HCT116 (cell line): ENCODE measurements at regions not wholly inside any gene's neighbourhood (a gene's known extent, or its start where the extent isn't known, plus 50 kb on each side); places are given as distances from the start of the nearest gene placed in this dataset.

Source experiments
- ATAC-seq: fragments of 200-7000 bp; cut with Tn5 transposase; 2 replicates; pipeline ENCODE4 v1.9.1; 2020; ENCODE audit warnings: mild to moderate bottlenecking, moderate library complexity
- BruUV-seq: library from RNA; stranded (reverse); fragments of 400-500 nt; replicated peaks from 2 replicates; lab custom pipeline; 2021; lab: Mats Ljungman, UMichigan
- CTCF ChIA-PET: fragments of 300-600 bp; sonication (Branson Sonifier 250); formaldehyde crosslinking; loops from one replicate; lab custom pipeline; 2021; ENCODE audit warnings: antibody characterized with exemption; lab: Charles Lee
- POLR2A ChIA-PET: fragments of 300-600, 350-600 bp; sonication (Branson Sonifier 250); formaldehyde crosslinking; loops from one replicate; lab custom pipeline; 2021; ENCODE audit warnings: antibody characterized with exemption; lab: Charles Lee
- RAD21 ChIA-PET, 2 experiments: fragments of 300-600 bp; sonication (Branson Sonifier 250); formaldehyde crosslinking; loops; one replicate each; lab custom pipeline; 2023; ENCODE audit warnings: low total read pairs in 2 of 2; ENCODE audit not compliant: uncharacterized antibody in 2 of 2, unreplicated experiment in 2 of 2, low non-redundant PET in 1 of 2; lab: Charles Lee
- DNase-seq: peaks from one replicate; pipeline ENCODE4 v3.0.0-alpha.2; 2010; ENCODE audit warnings: low read depth, low spot score
- H2AFZ ChIP-seq: fragments of 200-600 bp; shearing (Covaris generic), sonication (generic); 2 replicates; pipeline ENCODE4 v1.6.1; 2017; ENCODE audit warnings: low read depth, mixed run types, mixed read lengths, antibody characterized with exemption, low read length; ENCODE audit not compliant: poor library complexity, severe bottlenecking
- H3K27ac ChIP-seq: 2 replicates; pipeline ENCODE4 v1.5.1; 2012; ENCODE audit warnings: low read depth, low read length
- H3K27me3 ChIP-seq: fragments of 200-600 bp; sonication (generic); 2 replicates; pipeline ENCODE4 v1.6.1; 2016; ENCODE audit warnings: mixed run types, low read length, mixed read lengths; ENCODE audit not compliant: insufficient read depth
- H3K36me3 ChIP-seq, 2 experiments: fragments of 200-500 bp in 1 of 2; fragments of 200-600 bp in 1 of 2; sonication (Bioruptor generic) in 1 of 2; sonication (generic) in 1 of 2; 2 replicates each; pipeline versions ENCODE4 v1.5.1 to v1.6.1; 2014 to 2016; ENCODE audit warnings: low read length in 2 of 2, inconsistent platforms in 1 of 2, mixed read lengths in 1 of 2, mixed run types in 1 of 2; ENCODE audit not compliant: insufficient read depth in 2 of 2, control insufficient read depth in 1 of 2
- H3K4me1 ChIP-seq, 2 experiments: fragments of 200-600 bp in 1 of 2; sonication (generic) in 1 of 2; 2 replicates each; pipeline versions ENCODE4 v1.5.1 to v1.6.1; 2012 to 2017; ENCODE audit warnings: low read length in 2 of 2, inconsistent platforms in 1 of 2, mild to moderate bottlenecking in 1 of 2, mixed read lengths in 1 of 2, mixed run types in 1 of 2, moderate library complexity in 1 of 2; ENCODE audit not compliant: insufficient read depth in 2 of 2, control insufficient read depth in 1 of 2
- H3K4me2 ChIP-seq: fragments of 200-600 bp; sonication (generic); 2 replicates; pipeline ENCODE4 v1.6.1; 2017; ENCODE audit warnings: mixed run types, low read length, mixed read lengths
- H3K4me3 ChIP-seq, 2 experiments: fragments of 200-600 bp in 1 of 2; sonication (generic) in 1 of 2; replicated peaks in 1 of 2; 2 replicates each; pipeline ENCODE4 v1.5.1; 2011 to 2016; ENCODE audit warnings: low read length in 2 of 2, control low read depth in 1 of 2, low read depth in 1 of 2, mild to moderate bottlenecking in 1 of 2, mixed read lengths in 1 of 2, mixed run types in 1 of 2
- H3K79me2 ChIP-seq: fragments of 200-600 bp; sonication (generic); 2 replicates; pipeline ENCODE4 v1.6.1; 2017; ENCODE audit warnings: mild to moderate bottlenecking, mixed run types, low read length, moderate library complexity, mixed read lengths; ENCODE audit not compliant: insufficient read depth
- H3K9ac ChIP-seq: fragments of 200-600 bp; sonication (generic); 2 replicates; pipeline ENCODE4 v1.6.1; 2016; ENCODE audit warnings: low read length, mixed read lengths
- H3K9me2 ChIP-seq: fragments of 200-600 bp; sonication (generic), shearing (Covaris generic); 2 replicates; pipeline ENCODE4 v1.6.1; 2017; ENCODE audit warnings: mixed run types, mild to moderate bottlenecking, moderate library complexity; ENCODE audit not compliant: insufficient read depth
- H3K9me3 ChIP-seq, 2 experiments: fragments of 200-500 bp in 1 of 2; fragments of 200-600 bp in 1 of 2; sonication (Bioruptor generic) in 1 of 2; sonication (generic) in 1 of 2; 2 replicates each; pipeline ENCODE4 v1.6.1; 2014 to 2017; ENCODE audit warnings: low read length in 2 of 2, mixed read lengths in 2 of 2, inconsistent platforms in 1 of 2, low read depth in 1 of 2, mild to moderate bottlenecking in 1 of 2, mixed run types in 1 of 2, moderate library complexity in 1 of 2; ENCODE audit not compliant: control insufficient read depth in 1 of 2, insufficient read depth in 1 of 2
- H4K20me1 ChIP-seq: fragments of 200-600 bp; sonication (generic), shearing (Covaris generic); 2 replicates; pipeline ENCODE4 v1.6.1; 2017; ENCODE audit warnings: mixed run types, mild to moderate bottlenecking, moderate library complexity; ENCODE audit not compliant: insufficient read depth
- CTCF ChIP-seq, 3 experiments: fragments of 200-600 bp in 1 of 3; sonication (generic) in 1 of 3; IDR thresholded peaks in 2 of 3; conservative IDR thresholded peaks in 1 of 3; 2 replicates each; pipeline ENCODE4 v1.5.1; 2012 to 2017; ENCODE audit warnings: low read depth in 2 of 3, low read length in 2 of 3, antibody characterized with exemption in 1 of 3, borderline replicate concordance in 1 of 3, control low read depth in 1 of 3, mild to moderate bottlenecking in 1 of 3, mixed read lengths in 1 of 3, mixed run types in 1 of 3, moderate library complexity in 1 of 3; ENCODE audit not compliant: insufficient read depth in 1 of 3
- ELF1 ChIP-seq: IDR thresholded peaks from 2 replicates; pipeline ENCODE4 v1.6.1; 2012; ENCODE audit warnings: low read depth, borderline replicate concordance
- EZH2phosphoT487 ChIP-seq: fragments of 200-600 bp; IDR thresholded peaks from 2 replicates; pipeline ENCODE4 v1.6.1; 2018; ENCODE audit warnings: antibody characterized with exemption, borderline replicate concordance
- FOSL1 ChIP-seq: IDR thresholded peaks from 2 replicates; pipeline ENCODE4 v1.6.1; 2012; ENCODE audit warnings: low read depth
- POLR2A ChIP-seq: IDR thresholded peaks from 2 replicates; pipeline ENCODE4 v1.7.0; 2011; ENCODE audit warnings: borderline replicate concordance; ENCODE audit not compliant: insufficient read depth, insufficient read length; ENCODE audit errors: extremely low read depth
- RAD21 ChIP-seq: IDR thresholded peaks from 2 replicates; pipeline ENCODE4 v1.6.1; 2012; ENCODE audit warnings: low read depth, mild to moderate bottlenecking
- SP1 ChIP-seq: IDR thresholded peaks from 2 replicates; pipeline ENCODE4 v1.6.1; 2012; ENCODE audit warnings: low read depth
- ZFX ChIP-seq: fragments of 450-650 bp; IDR thresholded peaks from 2 replicates; pipeline ENCODE4 v1.6.1; 2017
- ZNF274 ChIP-seq: fragments of 200-500 bp; sonication (Bioruptor generic); IDR thresholded peaks from 2 replicates; pipeline ENCODE4 v1.6.1; 2014; ENCODE audit warnings: mild to moderate bottlenecking, low read depth, low read length, inconsistent platforms
- intact Hi-C: fragments of 100-400 bp; cut with micrococcal nuclease; formaldehyde crosslinking; loops from 2 replicates; pipeline ENCODE4 v1.10.0; 2022

GRCh38 chr10:111338805-111339204, 262.0 kb downstream of the ADRA2A start:
- DNase-seq: no peak
- no peak overlapping the region for H3K9ac ChIP-seq
- POLR2A ChIA-PET: no interaction called here
- H3K9me3 ChIP-seq: no peaks in the 10 kb centered on the region
- H3K4me1 ChIP-seq: no peaks in the 10 kb centered on the region
- no peaks in the 10 kb centered on the region for H3K9me2 ChIP-seq
- H3K27ac ChIP-seq: no peak overlapping the region
- no peaks in the 10 kb centered on the region for H3K79me2 ChIP-seq
- H2AFZ ChIP-seq: no peak overlapping the region
- RAD21 ChIA-PET: no interaction called here
- no TSS peak for BruUV-seq
- CTCF ChIA-PET: no interaction called here
- no peaks in the 10 kb centered on the region for H4K20me1 ChIP-seq
- TF ChIP-seq CTCF (IDR thresholded peaks at IDR 0.05 in 2 of 3, conservative IDR thresholded peaks at IDR 0.05 in 1 of 3; ENCODE audit: borderline replicate concordance in 1 of 3, insufficient read depth in 1 of 3, low read depth in 2 of 3, low read length in 2 of 3) (no peak), FOSL1 (no peak), SP1 (no peak), ZFX (no peak), EZH2phosphoT487 (no peak), POLR2A (no peak), ZNF274 (no peak)
- no peak overlapping the region for H3K4me3 ChIP-seq
- no peak for ATAC-seq
- no peaks in the 10 kb centered on the region; the same call in 1 of the 2 replicates for H3K27me3 ChIP-seq
- no peak overlapping the region for H3K4me2 ChIP-seq
- H3K36me3 ChIP-seq: no peaks in the 10 kb centered on the region
- intact Hi-C loops: no loop called here

GRCh38 chr10:111344804-111345203, 268.0 kb downstream of the ADRA2A start:
- BruUV-seq: no TSS peak
- ChIA-PET CTCF (interaction anchor here (0.6 to 1.4 kb wide), 5 partner anchors 10 to 792 kb away, joined by 3 to 6 read pairs (median 4); no protein-coding TSS in a partner anchor), RAD21 (no interaction called here), POLR2A (no interaction called here)
- intact Hi-C loops: no loop called here
- no peaks in the 10 kb centered on the region for H3K79me2 ChIP-seq
- H2AFZ ChIP-seq: no peak overlapping the region
- TF ChIP-seq RAD21: peak; percentile 34
- TF ChIP-seq ELF1: no peak
- TF ChIP-seq CTCF (IDR thresholded peaks at IDR 0.05 in 2 of 3, conservative IDR thresholded peaks at IDR 0.05 in 1 of 3; ENCODE audit: borderline replicate concordance in 1 of 3, insufficient read depth in 1 of 3, low read depth in 2 of 3, low read length in 2 of 3): peak in 2 of 3 experiments; percentile 58 to 61; a peak in 4 of 6 replicates
- H3K27ac ChIP-seq: no peak overlapping the region
- no peak overlapping the region for H3K4me3 ChIP-seq
- no peaks in the 10 kb centered on the region for H3K36me3 ChIP-seq
- DNase-seq: no peak
- no peaks in the 10 kb centered on the region for H4K20me1 ChIP-seq
- H3K4me1 ChIP-seq: no peaks in the 10 kb centered on the region
- peak; percentile 91 for ATAC-seq
- H3K9ac ChIP-seq: no peak overlapping the region
- peaks cover 16% of the 10 kb centered on the region for H3K27me3 ChIP-seq
- no peak overlapping the region for H3K4me2 ChIP-seq
- no peaks in the 10 kb centered on the region for H3K9me3 ChIP-seq
- no peaks in the 10 kb centered on the region for H3K9me2 ChIP-seq
